Thymus (tissue), 11 donors: ENCODE measurements at regions not wholly inside any gene's neighbourhood (a gene's known extent, or its start where the extent isn't known, plus 50 kb on each side); places are given as distances from the start of the nearest gene placed in this dataset.
"Not testable (repeated sequence)": the region's sequence is repeated elsewhere in the genome, so short reads cannot be mapped to it uniquely, and the experiment has no call there.

Source experiments
- DNase-seq, 9 donors: peaks; one replicate each; pipeline ENCODE4 v3.0.0-alpha.2; 2013; ENCODE audit warnings: low spot score in 9 of 9, low read depth in 6 of 9, missing footprints in 1 of 9
- H3K27ac ChIP-seq, 2 donors: one replicate each; pipeline ENCODE4 v1.5.1; 2013; ENCODE audit warnings: control low read depth in 1 of 2, low read depth in 1 of 2, low read length in 1 of 2, mild to moderate bottlenecking in 1 of 2, moderate library complexity in 1 of 2
- H3K27me3 ChIP-seq, 2 donors: one replicate each; pipeline ENCODE4 v1.5.1; 2013; ENCODE audit warnings: low read length in 1 of 2; ENCODE audit not compliant: control insufficient read depth in 2 of 2, insufficient read depth in 1 of 2
- H3K36me3 ChIP-seq, 2 donors: one replicate each; pipeline ENCODE4 v1.5.1; 2013; ENCODE audit warnings: low read length in 1 of 2, mild to moderate bottlenecking in 1 of 2, moderate library complexity in 1 of 2; ENCODE audit not compliant: control insufficient read depth in 2 of 2, insufficient read depth in 2 of 2
- H3K4me1 ChIP-seq, 2 donors: one replicate each; pipeline ENCODE4 v1.5.1; 2013; ENCODE audit warnings: low read length in 2 of 2; ENCODE audit not compliant: control insufficient read depth in 2 of 2, insufficient read depth in 2 of 2
- H3K4me3 ChIP-seq, 2 donors: one replicate each; pipeline ENCODE4 v1.5.1; 2013; ENCODE audit warnings: low read length in 2 of 2, control low read depth in 1 of 2, mild to moderate bottlenecking in 1 of 2
- H3K9me3 ChIP-seq, 2 donors: one replicate each; pipeline ENCODE4 v1.5.1; 2013; ENCODE audit warnings: low read length in 1 of 2, mild to moderate bottlenecking in 1 of 2; ENCODE audit not compliant: control insufficient read depth in 2 of 2, insufficient read depth in 1 of 2
- WGBS: extraction: QIAGEN DNeasy Blood & Tissue Kit; methylation state at CpG from one replicate; pipeline ENCODE4 v1.1.7; 2013; 5-methylcytosine and 5-hydroxymethylcytosine counted together
- donor health status: healthy.

GRCh38 chr1:182331387-182331786 lies 60.2 kb downstream of the GLUL start:
- WGBS = 92% methylated on average over 1 of the region's 1 CpG
- DNase-seq = no peak
- no peaks in the 10 kb centered on the region for H3K27me3 ChIP-seq
- peaks cover 0 to 7% of the 10 kb centered on the region in 2 donors for H3K9me3 ChIP-seq
- no peak overlapping the region for H3K4me3 ChIP-seq
- no peak overlapping the region for H3K27ac ChIP-seq
- H3K36me3 ChIP-seq = no peaks in the 10 kb centered on the region
- no peaks in the 10 kb centered on the region for H3K4me1 ChIP-seq

- H3K27ac ChIP-seq = no peak overlapping the region
- no peak for DNase-seq
- H3K27me3 ChIP-seq = no peaks in the 10 kb centered on the region
- peaks cover 0 to 7% of the 10 kb centered on the region in 2 donors for H3K9me3 ChIP-seq
- H3K4me3 ChIP-seq = no peak overlapping the region
- H3K4me1 ChIP-seq = no peaks in the 10 kb centered on the region
- H3K36me3 ChIP-seq = no peaks in the 10 kb centered on the region
Measured at GRCh38 chr1:182330303-182330702, 61.3 kb downstream of the GLUL start.

DNA sequence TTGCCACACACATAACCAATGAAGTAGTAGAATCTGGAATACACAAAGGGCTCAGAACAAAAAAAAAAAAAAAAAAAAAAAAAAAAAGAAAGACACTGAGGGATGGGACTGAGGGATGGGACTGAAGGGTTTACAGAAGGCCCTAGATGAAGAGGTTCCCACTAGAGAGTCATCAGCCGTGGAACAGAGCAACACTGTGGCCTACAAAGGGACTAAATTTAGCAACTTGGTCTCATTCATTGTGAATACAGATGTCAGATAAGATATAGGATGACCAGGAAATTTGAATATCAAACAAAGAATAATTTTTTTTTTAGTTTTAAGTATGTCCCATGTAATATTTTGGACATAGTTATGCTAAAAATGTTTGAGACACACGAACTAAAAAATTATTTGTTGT lies 62.1 kb downstream of the GLUL start:
- Histone ChIP-seq H3K4me3 (no peak overlapping the region), H3K4me1 (no peaks in the 10 kb centered on the region), H3K27ac (no peak overlapping the region), H3K9me3 (peaks cover 0 to 7% of the 10 kb centered on the region in 2 donors), H3K36me3 (no peaks in the 10 kb centered on the region), H3K27me3 (no peaks in the 10 kb centered on the region)
- 48% methylated on average over 2 of the region's 2 CpGs for WGBS
- DNase-seq = no peak

GRCh38 chr1:182328591-182328990 lies 63.0 kb downstream of the GLUL start:
- Histone ChIP-seq H3K4me1 (no peaks in the 10 kb centered on the region), H3K27me3 (no peaks in the 10 kb centered on the region), H3K36me3 (no peaks in the 10 kb centered on the region), H3K4me3 (no peak overlapping the region), H3K27ac (no peak overlapping the region), H3K9me3 (peaks cover 0 to 7% of the 10 kb centered on the region in 2 donors)
- no peak for DNase-seq
- WGBS = 98% methylated on average over 16 of the region's 16 CpGs

- H3K4me3 ChIP-seq = no peak overlapping the region
- H3K9me3 ChIP-seq = peaks cover 0 to 7% of the 10 kb centered on the region in 2 donors
- DNase-seq = no peak
- WGBS = 98% methylated on average over 2 of the region's 2 CpGs
- H3K27me3 ChIP-seq = no peaks in the 10 kb centered on the region
- no peaks in the 10 kb centered on the region for H3K36me3 ChIP-seq
- no peaks in the 10 kb centered on the region for H3K4me1 ChIP-seq
- no peak overlapping the region for H3K27ac ChIP-seq
Measured at GRCh38 chr1:182325339-182325738, 66.3 kb downstream of the GLUL start.

DNA sequence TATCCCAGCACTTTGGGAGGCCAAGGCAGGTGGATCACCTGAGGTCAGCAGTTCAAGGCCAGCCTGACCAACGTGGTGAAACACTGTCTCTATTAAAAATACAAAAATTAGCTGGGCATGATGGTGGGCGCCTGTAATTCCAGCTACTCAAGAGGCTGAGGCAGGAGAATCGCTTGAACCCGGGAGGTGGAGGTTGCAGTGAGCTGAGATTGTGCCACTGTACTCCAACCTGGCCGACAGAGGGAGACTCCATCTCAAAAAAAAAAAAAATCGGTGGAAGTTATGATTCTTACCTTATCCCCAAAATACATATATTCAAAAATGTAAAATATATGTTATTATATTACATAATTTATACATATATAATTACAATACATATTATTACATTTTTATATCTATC lies 70.1 kb downstream of the GLUL start:
- not testable (repeated sequence) for H3K9me3 ChIP-seq, H3K27me3 ChIP-seq, H3K4me3 ChIP-seq, DNase-seq, H3K36me3 ChIP-seq, H3K4me1 ChIP-seq, H3K27ac ChIP-seq
- 92% methylated on average over 6 of the region's 6 CpGs for WGBS

DNA sequence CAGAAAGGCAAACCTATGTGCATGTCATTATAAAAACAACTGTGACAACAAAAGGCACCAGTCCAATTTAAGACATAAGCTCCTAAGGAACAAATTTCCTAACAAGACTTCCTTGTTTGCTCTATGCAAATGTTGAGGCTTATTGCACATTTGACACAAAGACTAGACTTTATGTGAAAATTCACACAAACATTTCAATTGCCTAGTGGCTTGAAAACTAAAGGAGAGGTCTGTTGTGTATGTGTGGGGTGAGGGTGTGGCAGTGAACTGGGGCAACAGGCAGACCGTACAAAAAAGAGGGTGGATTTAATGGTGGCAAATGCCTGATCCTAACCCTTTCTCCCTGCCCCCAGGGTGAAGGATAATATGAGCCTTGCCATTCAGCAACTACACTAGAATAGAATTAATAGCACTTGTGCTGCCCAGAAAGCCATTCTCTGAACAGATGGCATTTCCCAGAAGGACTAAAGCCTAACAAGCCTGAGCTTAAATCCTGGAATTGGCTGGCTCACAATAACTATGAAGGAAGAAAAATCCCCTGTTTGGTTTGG lies 73.9 kb downstream of the GLUL start:
- Histone ChIP-seq H3K36me3 (no peaks in the 10 kb centered on the region), H3K27ac (no peak overlapping the region), H3K9me3 (no peaks in the 10 kb centered on the region), H3K27me3 (no peaks in the 10 kb centered on the region), H3K4me1 (no peaks in the 10 kb centered on the region), H3K4me3 (no peak overlapping the region)
- no peak for DNase-seq
- 100% methylated on average over 1 of the region's 1 CpG for WGBS

DNA sequence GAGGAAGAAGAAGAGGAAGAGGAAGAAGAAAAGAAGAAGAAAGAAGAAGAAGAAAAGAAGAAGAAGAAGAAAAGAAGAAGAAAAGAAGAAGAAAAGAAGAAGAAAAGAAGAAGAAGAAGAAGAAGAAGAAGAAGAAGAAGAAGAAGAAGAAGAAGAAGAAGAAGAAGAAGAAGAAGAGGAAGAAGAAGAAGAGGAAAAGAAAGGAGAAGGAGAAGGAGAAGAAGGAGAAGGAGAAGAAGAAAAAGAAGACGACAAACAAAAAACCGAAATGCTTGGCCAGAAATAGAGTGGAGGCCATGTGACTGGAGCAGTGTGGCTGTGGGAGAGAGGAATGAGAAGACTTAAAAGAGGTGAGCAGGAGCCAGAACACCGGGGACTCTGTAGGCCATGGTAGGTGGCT lies 75.1 kb downstream of the GLUL start:
- H3K9me3 ChIP-seq, H3K4me3 ChIP-seq, H3K27me3 ChIP-seq, H3K27ac ChIP-seq, DNase-seq, H3K36me3 ChIP-seq, H3K4me1 ChIP-seq: not testable (repeated sequence)
- WGBS = 75% methylated on average over 3 of the region's 3 CpGs

DNA sequence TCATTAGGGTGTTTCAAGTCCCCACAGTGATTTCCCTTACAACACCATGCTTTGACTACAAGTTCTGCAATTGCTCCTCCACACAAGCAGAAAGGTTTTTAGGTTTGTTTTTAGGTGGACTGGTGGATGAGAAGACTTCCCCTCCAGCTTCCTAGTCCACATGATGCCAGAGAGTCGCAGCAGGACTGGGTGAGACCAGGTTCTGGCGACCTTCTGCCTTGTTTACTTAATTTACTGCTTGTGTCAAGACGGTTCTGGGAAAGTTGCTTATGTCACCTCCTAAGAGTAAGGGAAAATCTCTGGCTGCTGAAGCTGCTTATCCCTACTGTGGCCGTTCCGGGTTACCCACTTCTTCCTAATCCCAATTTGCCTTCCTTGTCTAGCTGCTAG lies 76.4 kb downstream of the GLUL start:
- no peaks in the 10 kb centered on the region for H3K4me1 ChIP-seq
- no peak overlapping the region for H3K27ac ChIP-seq
- H3K27me3 ChIP-seq = no peaks in the 10 kb centered on the region
- H3K36me3 ChIP-seq = no peaks in the 10 kb centered on the region
- H3K9me3 ChIP-seq = no peaks in the 10 kb centered on the region
- H3K4me3 ChIP-seq = no peak overlapping the region
- DNase-seq = no peak
- 90% methylated on average over 5 of the region's 5 CpGs for WGBS
